ENCODE measurements at regions not wholly inside any gene's neighbourhood (a gene's known extent, or its start where the extent isn't known, plus 50 kb on each side); places are given as distances from the start of the nearest gene placed in this dataset.

- TF ChIP-seq EZH2 (IDR thresholded peaks at IDR 0.05; ENCODE audit: low read length) (no peak), CTCF (optimal IDR thresholded peaks at IDR 0.05 in 1 of 3, IDR thresholded peaks at IDR 0.05 in 1 of 3, conservative IDR thresholded peaks at IDR 0.05 in 1 of 3; ENCODE audit: extremely low read depth in 1 of 3, insufficient read depth in 2 of 3, low read length in 3 of 3) (no peak)
- Histone ChIP-seq H3K79me2 (ENCODE audit: control insufficient read depth, insufficient read depth, low read length) (no peaks in the 10 kb centered on the region), H3K27ac (ENCODE audit: control insufficient read depth, insufficient read depth, low read length) (no peak overlapping the region), H4K20me1 (ENCODE audit: control insufficient read depth, extremely low read depth, insufficient read depth, low read length) (no peaks in the 10 kb centered on the region), H3K4me1 (ENCODE audit: control insufficient read depth, extremely low read depth, insufficient read depth, low read length) (peaks cover 7% of the 10 kb centered on the region), H3K36me3 (ENCODE audit: control insufficient read depth in 2 of 2, extremely low read depth in 1 of 2, insufficient read depth in 2 of 2, low read length in 2 of 2) (no peaks in the 10 kb centered on the region), H3K4me3 (ENCODE audit: control insufficient read depth in 2 of 3, extremely low read depth in 1 of 3, insufficient read depth in 2 of 3, low read depth in 1 of 3, low read length in 3 of 3) (no peak overlapping the region), H3K4me2 (ENCODE audit: control insufficient read depth, extremely low read depth, insufficient read depth, low read depth, low read length) (no peak overlapping the region), H3K27me3 (ENCODE audit: control insufficient read depth, extremely low read depth, insufficient read depth, low read length) (no peaks in the 10 kb centered on the region), H3K9me3 (ENCODE audit: control insufficient read depth, low read depth, low read length) (no peaks in the 10 kb centered on the region), H2AFZ (ENCODE audit: control insufficient read depth, low read length) (no peak overlapping the region), H3K9me1 (ENCODE audit: control insufficient read depth, extremely low read depth, insufficient read depth, low read length) (no peaks in the 10 kb centered on the region), H3K9ac (ENCODE audit: control insufficient read depth, extremely low read depth, insufficient read depth, low read length) (no peak overlapping the region)
- FAIRE-seq, result no peak
- dilution Hi-C loops (cut with MboI; ENCODE audit: extremely low pct_ligation_motif_present, low sequenced_read_pairs), result no loop called here
- no peak for DNase-seq (ENCODE audit: low read depth, low spot score)
Observed at GRCh38 chr9:90306158-90306557, 336.5 kb downstream of the DIRAS2 start.

- H3K9ac ChIP-seq (ENCODE audit: control insufficient read depth, extremely low read depth, insufficient read depth, low read length), result no peak overlapping the region
- no peaks in the 10 kb centered on the region for H4K20me1 ChIP-seq (ENCODE audit: control insufficient read depth, extremely low read depth, insufficient read depth, low read length)
- no peak overlapping the region for H3K27ac ChIP-seq (ENCODE audit: control insufficient read depth, insufficient read depth, low read length)
- no peaks in the 10 kb centered on the region for H3K79me2 ChIP-seq (ENCODE audit: control insufficient read depth, insufficient read depth, low read length)
- H3K4me3 ChIP-seq (ENCODE audit: control insufficient read depth in 2 of 3, extremely low read depth in 1 of 3, insufficient read depth in 2 of 3, low read depth in 1 of 3, low read length in 3 of 3), result no peak overlapping the region
- H3K36me3 ChIP-seq (ENCODE audit: control insufficient read depth in 2 of 2, extremely low read depth in 1 of 2, insufficient read depth in 2 of 2, low read length in 2 of 2), result no peaks in the 10 kb centered on the region
- H3K27me3 ChIP-seq (ENCODE audit: control insufficient read depth, extremely low read depth, insufficient read depth, low read length), result no peaks in the 10 kb centered on the region
- DNase-seq (ENCODE audit: low read depth, low spot score), result no peak
- dilution Hi-C loops (cut with MboI; ENCODE audit: extremely low pct_ligation_motif_present, low sequenced_read_pairs), result no loop called here
- FAIRE-seq, result no peak
- TF ChIP-seq EZH2 (IDR thresholded peaks at IDR 0.05; ENCODE audit: low read length) (no peak), CTCF (optimal IDR thresholded peaks at IDR 0.05 in 1 of 3, IDR thresholded peaks at IDR 0.05 in 1 of 3, conservative IDR thresholded peaks at IDR 0.05 in 1 of 3; ENCODE audit: extremely low read depth in 1 of 3, insufficient read depth in 2 of 3, low read length in 3 of 3) (no peak)
- no peaks in the 10 kb centered on the region for H3K9me3 ChIP-seq (ENCODE audit: control insufficient read depth, low read depth, low read length)
- no peak overlapping the region for H3K4me2 ChIP-seq (ENCODE audit: control insufficient read depth, extremely low read depth, insufficient read depth, low read depth, low read length)
- H3K4me1 ChIP-seq (ENCODE audit: control insufficient read depth, extremely low read depth, insufficient read depth, low read length), result peaks cover 4% of the 10 kb centered on the region
- H2AFZ ChIP-seq (ENCODE audit: control insufficient read depth, low read length), result no peak overlapping the region
- H3K9me1 ChIP-seq (ENCODE audit: control insufficient read depth, extremely low read depth, insufficient read depth, low read length), result no peaks in the 10 kb centered on the region
Observed at GRCh38 chr9:90307167-90307833, 335.3 kb downstream of the DIRAS2 start.

Data from keratinocyte (primary cell).